ENCODE measurements at regions not wholly inside any gene's neighbourhood (a gene's known extent, or its start where the extent isn't known, plus 50 kb on each side); places are given as distances from the start of the nearest gene placed in this dataset.
"Not testable (repeated sequence)": the region's sequence is repeated elsewhere in the genome, so short reads cannot be mapped to it uniquely, and the experiment has no call there.

DNA sequence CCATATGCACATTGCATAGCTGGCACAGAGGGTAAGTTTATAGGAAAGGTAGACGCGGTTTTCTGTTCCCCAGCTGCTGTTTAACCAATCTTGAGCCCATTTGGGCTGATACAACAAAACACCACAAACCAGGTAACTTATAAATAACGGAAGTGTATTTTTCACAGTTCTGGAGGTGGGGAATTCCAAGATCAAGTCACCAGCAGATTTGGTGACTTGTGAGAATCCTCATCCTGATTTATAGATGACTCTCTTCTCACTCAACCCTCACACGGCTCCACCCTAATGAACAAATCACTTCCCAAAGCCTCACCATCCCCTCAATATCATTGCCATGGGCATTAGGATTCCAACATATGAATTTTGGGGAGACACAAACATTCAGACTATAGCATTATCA is 694.4 kb upstream of the NR2F2 start:
- no peak overlapping the region for H3K27ac ChIP-seq (ENCODE audit: low read depth, low read length)
- H3K23ac ChIP-seq (ENCODE audit: low read length), result no peak overlapping the region
- no peak overlapping the region for H3K4me2 ChIP-seq (ENCODE audit: low read length)
- H2BK12ac ChIP-seq (ENCODE audit: low read length), result no peak overlapping the region
- H3K4ac ChIP-seq (ENCODE audit: low read depth, low read length), result no peak overlapping the region
- H3K4me3 ChIP-seq (ENCODE audit: low read depth, low read length), result no peak overlapping the region
- WGBS (ENCODE audit: extremely low coverage, insufficient coverage, insufficient read length), result no CpG with 5 or more reads among the region's 4 CpGs
- no peak overlapping the region for H3K18ac ChIP-seq (ENCODE audit: low read length)
- H3K9ac ChIP-seq (ENCODE audit: low read length), result no peak overlapping the region
- DNase-seq, result no peak
- H3K9me3 ChIP-seq (ENCODE audit: insufficient read depth, low read depth, low read length), result no peaks in the 10 kb centered on the region
- H3K27me3 ChIP-seq (ENCODE audit: insufficient read depth, low read length), result no peaks in the 10 kb centered on the region
- H3K4me1 ChIP-seq (ENCODE audit: control insufficient read depth in 1 of 2, insufficient read depth in 2 of 2, low read length in 2 of 2), result no peaks in the 10 kb centered on the region
- H3K36me3 ChIP-seq (ENCODE audit: control insufficient read depth in 1 of 2, insufficient read depth in 2 of 2, low read length in 2 of 2), result no peaks in the 10 kb centered on the region
- H4K12ac ChIP-seq (ENCODE audit: low read depth, low read length), result no peak overlapping the region
- no peak overlapping the region for H2BK5ac ChIP-seq (ENCODE audit: low read depth, low read length, poor library complexity)
- H2AK5ac ChIP-seq (ENCODE audit: low read length), result no peak overlapping the region
- no peak overlapping the region for H2BK120ac ChIP-seq (ENCODE audit: insufficient read depth, low read length, poor library complexity)
- H4K91ac ChIP-seq (ENCODE audit: low read depth, low read length), result no peak overlapping the region
- H2AFZ ChIP-seq (ENCODE audit: insufficient read depth, low read length, poor library complexity), result no peak overlapping the region
- no peaks in the 10 kb centered on the region for H3K79me1 ChIP-seq (ENCODE audit: low read length)
- no peak overlapping the region for H4K8ac ChIP-seq (ENCODE audit: low read depth, low read length)
- H3K14ac ChIP-seq (ENCODE audit: low read length), result no peak overlapping the region
- H3K79me2 ChIP-seq (ENCODE audit: control insufficient read depth, insufficient read depth, low read length, poor library complexity), result no peaks in the 10 kb centered on the region

DNA sequence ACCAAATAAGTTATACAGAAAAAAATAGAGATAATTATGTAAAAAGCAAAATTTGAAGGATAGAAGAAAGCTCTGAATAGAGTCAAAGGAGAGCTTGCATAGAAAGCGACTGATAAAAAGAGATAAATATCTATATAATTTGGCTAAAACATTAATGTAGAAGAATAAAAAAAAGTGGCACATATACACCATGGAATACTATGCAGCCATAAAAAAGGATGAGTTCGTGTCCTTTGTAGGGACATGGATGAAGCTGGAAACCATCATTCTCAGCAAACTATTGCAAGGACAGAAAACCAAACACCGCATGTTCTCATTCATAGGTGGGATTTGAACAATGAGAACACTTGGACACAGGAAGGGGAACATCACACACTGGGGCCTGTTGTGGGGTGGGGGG is 693.3 kb upstream of the NR2F2 start:
- not testable (repeated sequence) for H3K79me1 ChIP-seq (ENCODE audit: low read length); H3K79me2 ChIP-seq (ENCODE audit: control insufficient read depth, insufficient read depth, low read length, poor library complexity); H3K23ac ChIP-seq (ENCODE audit: low read length); H3K27me3 ChIP-seq (ENCODE audit: insufficient read depth, low read length); H2BK120ac ChIP-seq (ENCODE audit: insufficient read depth, low read length, poor library complexity); H3K4me2 ChIP-seq (ENCODE audit: low read length); H4K12ac ChIP-seq (ENCODE audit: low read depth, low read length); H3K18ac ChIP-seq (ENCODE audit: low read length); DNase-seq; H3K4ac ChIP-seq (ENCODE audit: low read depth, low read length); H2BK12ac ChIP-seq (ENCODE audit: low read length); H3K27ac ChIP-seq (ENCODE audit: low read depth, low read length); H3K9me3 ChIP-seq (ENCODE audit: insufficient read depth, low read depth, low read length); H3K14ac ChIP-seq (ENCODE audit: low read length); H2BK5ac ChIP-seq (ENCODE audit: low read depth, low read length, poor library complexity); H2AK5ac ChIP-seq (ENCODE audit: low read length); H4K91ac ChIP-seq (ENCODE audit: low read depth, low read length); H3K4me1 ChIP-seq (ENCODE audit: control insufficient read depth in 1 of 2, insufficient read depth in 2 of 2, low read length in 2 of 2); H3K36me3 ChIP-seq (ENCODE audit: control insufficient read depth in 1 of 2, insufficient read depth in 2 of 2, low read length in 2 of 2); H3K9ac ChIP-seq (ENCODE audit: low read length); H3K4me3 ChIP-seq (ENCODE audit: low read depth, low read length); H2AFZ ChIP-seq (ENCODE audit: insufficient read depth, low read length, poor library complexity); H4K8ac ChIP-seq (ENCODE audit: low read depth, low read length)
- WGBS (ENCODE audit: extremely low coverage, insufficient coverage, insufficient read length), result no CpG with 5 or more reads among the region's 3 CpGs

DNA sequence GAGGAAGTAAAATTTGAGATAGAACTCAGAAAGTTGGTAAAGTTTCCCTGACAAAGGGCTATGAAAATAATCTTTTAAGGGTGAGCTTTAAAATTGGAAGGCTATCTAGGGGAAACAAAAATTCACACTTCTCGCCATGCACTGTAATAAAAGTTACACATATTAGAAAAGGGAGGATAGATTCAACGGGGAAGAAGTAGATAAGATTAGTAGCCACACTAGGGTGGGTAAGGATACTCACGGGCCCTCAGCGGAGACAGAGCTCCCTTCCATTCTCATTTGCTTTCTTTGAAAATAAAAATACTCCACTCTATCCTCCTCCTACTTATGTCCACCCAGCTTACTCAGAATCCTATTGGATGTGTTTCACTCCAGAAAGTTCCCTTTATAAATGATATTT is 691.3 kb upstream of the NR2F2 start:
- no peak overlapping the region for H4K12ac ChIP-seq (ENCODE audit: low read depth, low read length)
- H3K9ac ChIP-seq (ENCODE audit: low read length), result no peak overlapping the region
- H4K91ac ChIP-seq (ENCODE audit: low read depth, low read length), result no peak overlapping the region
- H2AK5ac ChIP-seq (ENCODE audit: low read length), result no peak overlapping the region
- no peaks in the 10 kb centered on the region for H3K4me1 ChIP-seq (ENCODE audit: control insufficient read depth in 1 of 2, insufficient read depth in 2 of 2, low read length in 2 of 2)
- no peaks in the 10 kb centered on the region for H3K79me1 ChIP-seq (ENCODE audit: low read length)
- no peak overlapping the region for H3K4me3 ChIP-seq (ENCODE audit: low read depth, low read length)
- no peak overlapping the region for H4K8ac ChIP-seq (ENCODE audit: low read depth, low read length)
- DNase-seq, result no peak
- H2BK12ac ChIP-seq (ENCODE audit: low read length), result no peak overlapping the region
- H3K36me3 ChIP-seq (ENCODE audit: control insufficient read depth in 1 of 2, insufficient read depth in 2 of 2, low read length in 2 of 2), result no peaks in the 10 kb centered on the region
- H3K4me2 ChIP-seq (ENCODE audit: low read length), result no peak overlapping the region
- no peak overlapping the region for H3K18ac ChIP-seq (ENCODE audit: low read length)
- WGBS (ENCODE audit: extremely low coverage, insufficient coverage, insufficient read length), result no CpG with 5 or more reads among the region's 4 CpGs
- H3K9me3 ChIP-seq (ENCODE audit: insufficient read depth, low read depth, low read length), result no peaks in the 10 kb centered on the region
- H3K79me2 ChIP-seq (ENCODE audit: control insufficient read depth, insufficient read depth, low read length, poor library complexity), result no peaks in the 10 kb centered on the region
- no peak overlapping the region for H2BK5ac ChIP-seq (ENCODE audit: low read depth, low read length, poor library complexity)
- no peak overlapping the region for H2BK120ac ChIP-seq (ENCODE audit: insufficient read depth, low read length, poor library complexity)
- H3K23ac ChIP-seq (ENCODE audit: low read length), result no peak overlapping the region
- H3K27me3 ChIP-seq (ENCODE audit: insufficient read depth, low read length), result no peaks in the 10 kb centered on the region
- H3K14ac ChIP-seq (ENCODE audit: low read length), result no peak overlapping the region
- no peak overlapping the region for H3K4ac ChIP-seq (ENCODE audit: low read depth, low read length)
- H2AFZ ChIP-seq (ENCODE audit: insufficient read depth, low read length, poor library complexity), result no peak overlapping the region
- no peak overlapping the region for H3K27ac ChIP-seq (ENCODE audit: low read depth, low read length)

DNA sequence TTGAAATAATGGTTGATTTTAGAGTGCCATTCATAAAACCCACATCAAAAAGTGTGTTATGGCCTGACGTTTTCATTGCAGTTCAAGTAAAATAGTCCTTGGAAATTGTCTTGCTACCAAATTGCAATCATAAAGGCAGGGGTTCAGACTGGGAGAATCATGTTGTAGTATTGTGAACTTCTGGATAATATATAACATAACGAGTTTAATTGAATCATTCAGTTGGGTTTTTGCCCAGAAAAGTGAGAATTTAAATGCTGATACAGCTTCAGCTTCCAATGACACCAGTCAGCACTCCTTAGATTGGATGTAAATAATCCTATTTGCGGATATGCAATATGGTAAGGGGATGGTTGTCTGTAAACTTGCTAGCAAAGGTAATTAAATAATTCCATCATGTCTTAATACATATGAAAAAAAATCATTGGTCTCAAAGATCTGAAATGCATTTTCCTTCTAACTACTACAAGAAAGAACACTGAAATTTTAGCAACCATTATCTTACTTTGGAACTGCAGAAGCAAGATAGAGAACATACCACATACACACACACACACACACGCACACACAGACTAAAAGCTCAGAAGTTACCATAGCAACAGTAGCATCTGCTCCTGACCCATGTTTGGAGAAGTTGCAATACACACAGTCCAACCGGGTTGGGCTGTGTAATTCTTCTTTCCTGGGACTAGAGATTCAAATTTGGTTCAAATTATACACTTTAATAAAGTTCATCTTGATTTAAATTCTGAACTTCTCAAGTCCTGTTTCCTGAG is 686.2 kb upstream of the NR2F2 start:
- Histone ChIP-seq H3K23ac (ENCODE audit: low read length) (no peak overlapping the region), H4K91ac (ENCODE audit: low read depth, low read length) (no peak overlapping the region), H2AK5ac (ENCODE audit: low read length) (no peak overlapping the region), H2BK12ac (ENCODE audit: low read length) (no peak overlapping the region), H3K79me1 (ENCODE audit: low read length) (no peaks in the 10 kb centered on the region), H3K79me2 (ENCODE audit: control insufficient read depth, insufficient read depth, low read length, poor library complexity) (no peaks in the 10 kb centered on the region), H3K27me3 (ENCODE audit: insufficient read depth, low read length) (no peaks in the 10 kb centered on the region), H4K8ac (ENCODE audit: low read depth, low read length) (no peak overlapping the region), H3K27ac (ENCODE audit: low read depth, low read length) (no peak overlapping the region), H3K18ac (ENCODE audit: low read length) (no peak overlapping the region), H3K4me2 (ENCODE audit: low read length) (no peak overlapping the region), H3K9ac (ENCODE audit: low read length) (no peak overlapping the region), H2AFZ (ENCODE audit: insufficient read depth, low read length, poor library complexity) (no peak overlapping the region), H4K12ac (ENCODE audit: low read depth, low read length) (no peak overlapping the region), H3K9me3 (ENCODE audit: insufficient read depth, low read depth, low read length) (no peaks in the 10 kb centered on the region), H3K4me3 (ENCODE audit: low read depth, low read length) (no peak overlapping the region), H3K4me1 (ENCODE audit: control insufficient read depth in 1 of 2, insufficient read depth in 2 of 2, low read length in 2 of 2) (no peaks in the 10 kb centered on the region), H3K36me3 (ENCODE audit: control insufficient read depth in 1 of 2, insufficient read depth in 2 of 2, low read length in 2 of 2) (no peaks in the 10 kb centered on the region), H2BK120ac (ENCODE audit: insufficient read depth, low read length, poor library complexity) (no peak overlapping the region), H3K4ac (ENCODE audit: low read depth, low read length) (no peak overlapping the region), H3K14ac (ENCODE audit: low read length) (no peak overlapping the region), H2BK5ac (ENCODE audit: low read depth, low read length, poor library complexity) (no peak overlapping the region)
- no peak for DNase-seq
- no CpG with 5 or more reads among the region's 5 CpGs for WGBS (ENCODE audit: extremely low coverage, insufficient coverage, insufficient read length)

All from trophoblast cell (in vitro differentiated cells and primary cell).